ENCODE measurements at regions not wholly inside any gene's neighbourhood (a gene's known extent, or its start where the extent isn't known, plus 50 kb on each side); places are given as distances from the start of the nearest gene placed in this dataset.
A peak's percentile ranks its signal among the peaks of the same experiment; 100 is the strongest.

- no peak for DNase-seq
Measured at GRCh38 chr9:106724566-106724965, 138.4 kb upstream of the ZNF462 start.

- no peak for DNase-seq
Measured at GRCh38 chr9:106726070-106726815, 136.7 kb upstream of the ZNF462 start.

- DNase-seq, result no peak
Measured at GRCh38 chr9:106727969-106728368, 135.0 kb upstream of the ZNF462 start.

- no peak for DNase-seq
Measured at GRCh38 chr9:106728860-106729259, 134.1 kb upstream of the ZNF462 start.

- no peak for DNase-seq
Measured at GRCh38 chr9:106731910-106732309, 131.1 kb upstream of the ZNF462 start.

- no peak for DNase-seq
Measured at GRCh38 chr9:106733828-106734380, 129.1 kb upstream of the ZNF462 start.

- DNase-seq, result no peak
Measured at GRCh38 chr9:106737516-106737915, 125.5 kb upstream of the ZNF462 start.

GRCh38 chr9:106738109-106738508 lies 124.9 kb upstream of the ZNF462 start:
- no peak for DNase-seq

GRCh38 chr9:106745457-106745856 lies 117.5 kb upstream of the ZNF462 start:
- no peak for DNase-seq

- DNase-seq, result no peak
Measured at GRCh38 chr9:106745876-106746275, 117.1 kb upstream of the ZNF462 start.

- DNase-seq, result no peak
Measured at GRCh38 chr9:106751681-106752080, 111.3 kb upstream of the ZNF462 start.

GRCh38 chr9:106752581-106752980 lies 110.4 kb upstream of the ZNF462 start:
- DNase-seq, result no peak

- no peak for DNase-seq
Measured at GRCh38 chr9:106753155-106753671, 109.8 kb upstream of the ZNF462 start.

- peak; percentile 71 for DNase-seq
Measured at GRCh38 chr9:106755736-106756135, 107.2 kb upstream of the ZNF462 start.

- no peak for DNase-seq
Measured at GRCh38 chr9:106757514-106757913, 105.5 kb upstream of the ZNF462 start.

- no peak for DNase-seq
Measured at GRCh38 chr9:106758911-106759310, 104.1 kb upstream of the ZNF462 start.

GRCh38 chr9:106761493-106761892 lies 101.5 kb upstream of the ZNF462 start:
- DNase-seq, result no peak

- no peak for DNase-seq
Measured at GRCh38 chr9:106766616-106767015, 96.3 kb upstream of the ZNF462 start.

- DNase-seq, result no peak
Measured at GRCh38 chr9:106769331-106769730, 93.6 kb upstream of the ZNF462 start.

- peak; percentile 47 for DNase-seq
Measured at GRCh38 chr9:106771608-106772007, 91.4 kb upstream of the ZNF462 start.

- no peak for DNase-seq
Measured at GRCh38 chr9:106772523-106773290, 90.3 kb upstream of the ZNF462 start.

- DNase-seq, result no peak
Measured at GRCh38 chr9:106773750-106774149, 89.2 kb upstream of the ZNF462 start.

- no peak for DNase-seq
Measured at GRCh38 chr9:106775960-106776359, 87.0 kb upstream of the ZNF462 start.

- DNase-seq, result no peak
Measured at GRCh38 chr9:106779796-106780195, 83.2 kb upstream of the ZNF462 start.

Data from right forelimb (tissue), 1 donor.